B cell (primary cell): ENCODE measurements at regions not wholly inside any gene's neighbourhood (a gene's known extent, or its start where the extent isn't known, plus 50 kb on each side); places are given as distances from the start of the nearest gene placed in this dataset.

Source experiments
- ATAC-seq: fragments of 200-7000 bp; cut with Tn5 transposase; one replicate; pipeline ENCODE4 v1.10.0; 2021; ENCODE audit warnings: low read depth, mild to moderate bottlenecking, moderate number of reproducible peaks, moderate library complexity
- CTCF ChIA-PET: fragments of 350-600 bp; sonication (Branson Sonifier 250); formaldehyde crosslinking; loops from one replicate; lab custom pipeline; 2021; ENCODE audit warnings: antibody characterized with exemption, inconsistent platforms; lab: Charles Lee
- POLR2A ChIA-PET: fragments of 350-600 bp; sonication (Branson Sonifier 250); formaldehyde crosslinking; loops from one replicate; lab custom pipeline; 2021; ENCODE audit warnings: antibody characterized with exemption; lab: Charles Lee
- DNase-seq: peaks from one replicate; pipeline ENCODE4 v3.0.0; 2013
- H2AFZ ChIP-seq: 2 replicates; pipeline ENCODE4 v1.6.1; 2012; ENCODE audit warnings: mild to moderate bottlenecking, low read depth, low read length; ENCODE audit not compliant: insufficient read depth, poor library complexity, severe bottlenecking
- H3K27ac ChIP-seq, 2 donors: 1 replicate in 1 of 2; 2 replicates in 1 of 2; pipeline ENCODE4 v1.5.1; 2012 to 2013; ENCODE audit warnings: low read length in 2 of 2, mild to moderate bottlenecking in 2 of 2, moderate library complexity in 1 of 2
- H3K27me3 ChIP-seq, 4 experiments: fragments of 200-600 bp in 1 of 4; sonication (generic) in 1 of 4; replicated peaks in 1 of 4; 1 replicate in 2 of 4; 2 replicates in 2 of 4; pipeline versions ENCODE4 v1.6.1 to v1.7.0; 2013 to 2016; ENCODE audit warnings: low read length in 3 of 4, mild to moderate bottlenecking in 2 of 4, mixed read lengths in 1 of 4, moderate library complexity in 1 of 4; ENCODE audit not compliant: insufficient read depth in 4 of 4, control insufficient read depth in 3 of 4; ENCODE audit errors: control extremely low read depth in 1 of 4
- H3K36me3 ChIP-seq, 2 experiments: replicated peaks in 1 of 2; 1 replicate in 1 of 2; 2 replicates in 1 of 2; pipeline versions ENCODE4 v1.6.1 to v1.7.1; 2013; ENCODE audit warnings: low read length in 1 of 2; ENCODE audit not compliant: insufficient read depth in 2 of 2, control insufficient read depth in 1 of 2; ENCODE audit errors: control extremely low read depth in 1 of 2, extremely low read depth in 1 of 2
- H3K4me1 ChIP-seq, 2 donors: fragments of 200-600 bp in 1 of 2; sonication (generic) in 1 of 2; 1 replicate in 1 of 2; 2 replicates in 1 of 2; pipeline versions ENCODE4 v1.5.1 to v1.6.1; 2013 to 2017; ENCODE audit warnings: low read length in 2 of 2; ENCODE audit not compliant: control insufficient read depth in 2 of 2, insufficient read depth in 2 of 2
- H3K4me2 ChIP-seq: replicated peaks from 2 replicates; pipeline ENCODE3; 2012; ENCODE audit warnings: mild to moderate bottlenecking, low read depth, low read length; ENCODE audit not compliant: poor library complexity, severe bottlenecking
- H3K4me3 ChIP-seq, 5 experiments: fragments of 200-600 bp in 1 of 5; sonication (generic) in 1 of 5; 1 replicate in 3 of 5; 2 replicates in 2 of 5; pipeline versions ENCODE4 v1.5.1 to v1.7.0; 2011 to 2016; ENCODE audit warnings: low read length in 4 of 5, mild to moderate bottlenecking in 4 of 5, low read depth in 2 of 5, control low read depth in 1 of 5, moderate library complexity in 1 of 5; ENCODE audit not compliant: insufficient read depth in 1 of 5; ENCODE audit errors: control extremely low read depth in 1 of 5, extremely low read depth in 1 of 5
- H3K79me2 ChIP-seq: fragments of 200-600 bp; sonication (generic); one replicate; pipeline ENCODE4 v1.6.0; 2016; ENCODE audit warnings: low read length; ENCODE audit not compliant: control insufficient read depth, insufficient read depth
- H3K9ac ChIP-seq: fragments of 200-600 bp; sonication (generic); 2 replicates; pipeline ENCODE4 v1.6.1; 2017; ENCODE audit warnings: mild to moderate bottlenecking, low read length, moderate library complexity
- H3K9me3 ChIP-seq, 3 donors: one replicate each; pipeline versions ENCODE4 v1.6.1 to v1.7.1; 2013; ENCODE audit warnings: low read length in 2 of 3; ENCODE audit not compliant: control insufficient read depth in 2 of 3, insufficient read depth in 1 of 3; ENCODE audit errors: control extremely low read depth in 1 of 3
- H4K20me1 ChIP-seq: 2 replicates; pipeline ENCODE4 v1.6.0; 2012; ENCODE audit warnings: mild to moderate bottlenecking, low read length; ENCODE audit not compliant: insufficient read depth, control insufficient read depth, poor library complexity, severe bottlenecking
- H3K27ac Mint-ChIP-seq: one replicate; pipeline ENCODE4 v1.8.0; 2021; ENCODE audit warnings: mixed read lengths
- H3K27me3 Mint-ChIP-seq: one replicate; pipeline ENCODE4 v1.8.0; 2021; ENCODE audit warnings: mixed read lengths
- H3K4me1 Mint-ChIP-seq: one replicate; pipeline ENCODE4 v1.8.0; 2021; ENCODE audit warnings: mixed read lengths
- H3K4me3 Mint-ChIP-seq: one replicate; pipeline ENCODE4 v1.8.0; 2021; ENCODE audit warnings: mixed read lengths
- H3K9me3 Mint-ChIP-seq: one replicate; pipeline ENCODE4 v1.8.0; 2022; ENCODE audit warnings: mixed read lengths; ENCODE audit not compliant: insufficient read depth
- EZH2 ChIP-seq: IDR thresholded peaks from 2 replicates; pipeline ENCODE4 v1.6.1; 2012; ENCODE audit warnings: borderline replicate concordance, low read depth, mild to moderate bottlenecking, moderate library complexity, low read length; ENCODE audit not compliant: insufficient read depth, poor library complexity, severe bottlenecking
- WGBS: methylation state at CpG from one replicate; pipeline ENCODE4 v1.1.5; 2013; ENCODE audit warnings: missing lambda C conversion rate; ENCODE audit not compliant: insufficient coverage; 5-methylcytosine and 5-hydroxymethylcytosine counted together
- intact Hi-C: fragments of 100-400 bp; cut with micrococcal nuclease; formaldehyde crosslinking; loops from one replicate; pipeline ENCODE4 v1.10.0; 2022
- TF ChIP-seq, protein P1 (sequence below): fragments of 200-600 bp; IDR thresholded peaks from one replicate; pipeline ENCODE4 v1.8.0; 2022; ENCODE audit warnings: antibody characterized with exemption, mild to moderate bottlenecking

DNA sequence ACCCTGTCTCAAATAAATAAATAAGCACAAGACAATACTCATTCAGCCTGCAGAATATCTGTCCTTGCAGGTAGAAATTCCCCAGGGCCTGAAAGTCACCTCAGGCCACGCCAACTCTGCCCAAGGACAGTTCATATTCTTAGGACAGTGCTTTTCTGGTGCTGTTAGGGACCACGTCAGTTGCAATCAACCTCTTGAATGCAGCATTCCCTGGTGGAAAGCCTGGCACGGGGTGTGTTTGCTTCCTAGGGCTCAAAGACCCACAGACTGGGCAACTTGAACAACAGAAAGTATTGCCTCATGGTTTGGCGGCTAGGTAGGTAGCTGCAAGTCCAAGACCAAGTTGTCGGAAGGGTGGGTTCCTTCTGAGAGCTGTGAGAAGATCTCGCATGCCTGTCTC, 160.3 kb downstream of the KCTD15 start:
- no peak for TF ChIP-seq EZH2
- TF ChIP-seq, protein P1, sequence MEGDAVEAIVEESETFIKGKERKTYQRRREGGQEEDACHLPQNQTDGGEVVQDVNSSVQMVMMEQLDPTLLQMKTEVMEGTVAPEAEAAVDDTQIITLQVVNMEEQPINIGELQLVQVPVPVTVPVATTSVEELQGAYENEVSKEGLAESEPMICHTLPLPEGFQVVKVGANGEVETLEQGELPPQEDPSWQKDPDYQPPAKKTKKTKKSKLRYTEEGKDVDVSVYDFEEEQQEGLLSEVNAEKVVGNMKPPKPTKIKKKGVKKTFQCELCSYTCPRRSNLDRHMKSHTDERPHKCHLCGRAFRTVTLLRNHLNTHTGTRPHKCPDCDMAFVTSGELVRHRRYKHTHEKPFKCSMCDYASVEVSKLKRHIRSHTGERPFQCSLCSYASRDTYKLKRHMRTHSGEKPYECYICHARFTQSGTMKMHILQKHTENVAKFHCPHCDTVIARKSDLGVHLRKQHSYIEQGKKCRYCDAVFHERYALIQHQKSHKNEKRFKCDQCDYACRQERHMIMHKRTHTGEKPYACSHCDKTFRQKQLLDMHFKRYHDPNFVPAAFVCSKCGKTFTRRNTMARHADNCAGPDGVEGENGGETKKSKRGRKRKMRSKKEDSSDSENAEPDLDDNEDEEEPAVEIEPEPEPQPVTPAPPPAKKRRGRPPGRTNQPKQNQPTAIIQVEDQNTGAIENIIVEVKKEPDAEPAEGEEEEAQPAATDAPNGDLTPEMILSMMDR, result no peak
- H2AFZ ChIP-seq, result no peak overlapping the region

DNA sequence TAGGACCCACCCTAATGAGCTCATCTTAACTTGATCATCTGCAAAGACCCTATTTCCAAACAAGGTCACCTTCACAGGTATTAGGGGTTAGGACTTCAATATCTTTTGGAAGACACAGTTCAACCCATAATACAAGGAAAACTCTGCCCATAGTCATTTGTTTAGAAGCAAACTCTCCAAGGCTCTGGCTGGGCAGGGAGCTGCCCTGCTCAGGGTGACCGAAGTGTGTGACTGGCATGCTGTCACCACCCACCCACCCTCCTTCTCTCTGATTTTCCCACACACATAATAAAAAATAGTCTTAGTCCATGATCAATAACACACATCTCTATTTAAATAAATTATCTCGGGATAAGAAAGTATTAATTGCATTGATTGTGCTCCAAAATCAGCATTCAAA, 161.1 kb downstream of the KCTD15 start:
- Mint-ChIP-seq H3K27ac (no peak overlapping the region), H3K4me3 (no peak overlapping the region), H3K27me3 (peaks cover 21% of the 10 kb centered on the region), H3K4me1 (no peaks in the 10 kb centered on the region), H3K9me3 (no peaks in the 10 kb centered on the region)
- no peaks in the 10 kb centered on the region for H3K4me1 ChIP-seq
- peaks cover 0 to 16% (median 0%) of the 10 kb centered on the region in 3 donors for H3K9me3 ChIP-seq
- 83% methylated on average over 1 of the region's 2 CpGs for WGBS
- H2AFZ ChIP-seq, result no peak overlapping the region
- ChIA-PET POLR2A (no interaction called here), CTCF (no interaction called here)
- ATAC-seq (no peak), DNase-seq (no peak)
- no peak overlapping the region for H3K4me3 ChIP-seq
- no peak for TF ChIP-seq EZH2
- TF ChIP-seq, protein P1, result no peak
- H3K4me2 ChIP-seq, result no peak overlapping the region
- H4K20me1 ChIP-seq, result no peaks in the 10 kb centered on the region
- no peaks in the 10 kb centered on the region for H3K79me2 ChIP-seq
- intact Hi-C loops, result no loop called here
- no peak overlapping the region for H3K27ac ChIP-seq
- H3K9ac ChIP-seq, result no peak overlapping the region
- H3K27me3 ChIP-seq, result no peaks in the 10 kb centered on the region
- no peaks in the 10 kb centered on the region for H3K36me3 ChIP-seq

More for the DNA sequence above, 160.3 kb downstream of the KCTD15 start:
- intact Hi-C loops, result no loop called here
- Mint-ChIP-seq H3K27ac (no peak overlapping the region), H3K9me3 (no peaks in the 10 kb centered on the region), H3K4me3 (no peak overlapping the region), H3K27me3 (peaks cover 21% of the 10 kb centered on the region), H3K4me1 (no peaks in the 10 kb centered on the region)
- Histone ChIP-seq H3K9me3 (peaks cover 0 to 15% (median 0%) of the 10 kb centered on the region in 3 donors), H3K27me3 (no peaks in the 10 kb centered on the region), H4K20me1 (no peaks in the 10 kb centered on the region), H3K27ac (no peak overlapping the region), H3K4me3 (no peak overlapping the region), H3K36me3 (no peaks in the 10 kb centered on the region), H3K79me2 (no peaks in the 10 kb centered on the region), H3K9ac (no peak overlapping the region), H3K4me1 (no peaks in the 10 kb centered on the region), H3K4me2 (no peak overlapping the region)
- ATAC-seq (no peak), DNase-seq (no peak)
- POLR2A ChIA-PET, result no interaction called here
- CTCF ChIA-PET, result no interaction called here
- 82% methylated on average over 6 of the region's 6 CpGs for WGBS
